D721Med (cell line): ENCODE measurements at regions not wholly inside any gene's neighbourhood (a gene's known extent, or its start where the extent isn't known, plus 50 kb on each side); places are given as distances from the start of the nearest gene placed in this dataset.
A peak's percentile ranks its signal among the peaks of the same experiment; 100 is the strongest.

ENCODE experiments used
- DNase-seq: peaks from one replicate; pipeline ENCODE4 v3.0.0; 2011; ENCODE audit warnings: low spot score; ENCODE audit not compliant: insufficient read length
- FAIRE-seq: peaks from 2 replicates; lab custom pipeline; 2011; peaks lifted over from hg19 to GRCh38; lab: Jason Lieb, UNC
- TF ChIP-seq, protein P1 (sequence below): IDR thresholded peaks from 2 replicates; pipeline ENCODE4 v1.5.1; 2012; ENCODE audit warnings: mild to moderate bottlenecking, control low read depth; ENCODE audit not compliant: insufficient read depth; ENCODE audit errors: missing control alignments

GRCh38 chr13:24045597-24045996 lies 114.9 kb upstream of the SPATA13 start:
- TF ChIP-seq, protein P1, sequence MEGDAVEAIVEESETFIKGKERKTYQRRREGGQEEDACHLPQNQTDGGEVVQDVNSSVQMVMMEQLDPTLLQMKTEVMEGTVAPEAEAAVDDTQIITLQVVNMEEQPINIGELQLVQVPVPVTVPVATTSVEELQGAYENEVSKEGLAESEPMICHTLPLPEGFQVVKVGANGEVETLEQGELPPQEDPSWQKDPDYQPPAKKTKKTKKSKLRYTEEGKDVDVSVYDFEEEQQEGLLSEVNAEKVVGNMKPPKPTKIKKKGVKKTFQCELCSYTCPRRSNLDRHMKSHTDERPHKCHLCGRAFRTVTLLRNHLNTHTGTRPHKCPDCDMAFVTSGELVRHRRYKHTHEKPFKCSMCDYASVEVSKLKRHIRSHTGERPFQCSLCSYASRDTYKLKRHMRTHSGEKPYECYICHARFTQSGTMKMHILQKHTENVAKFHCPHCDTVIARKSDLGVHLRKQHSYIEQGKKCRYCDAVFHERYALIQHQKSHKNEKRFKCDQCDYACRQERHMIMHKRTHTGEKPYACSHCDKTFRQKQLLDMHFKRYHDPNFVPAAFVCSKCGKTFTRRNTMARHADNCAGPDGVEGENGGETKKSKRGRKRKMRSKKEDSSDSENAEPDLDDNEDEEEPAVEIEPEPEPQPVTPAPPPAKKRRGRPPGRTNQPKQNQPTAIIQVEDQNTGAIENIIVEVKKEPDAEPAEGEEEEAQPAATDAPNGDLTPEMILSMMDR = no peak
- DNase-seq = no peak
- FAIRE-seq = no peak

DNA sequence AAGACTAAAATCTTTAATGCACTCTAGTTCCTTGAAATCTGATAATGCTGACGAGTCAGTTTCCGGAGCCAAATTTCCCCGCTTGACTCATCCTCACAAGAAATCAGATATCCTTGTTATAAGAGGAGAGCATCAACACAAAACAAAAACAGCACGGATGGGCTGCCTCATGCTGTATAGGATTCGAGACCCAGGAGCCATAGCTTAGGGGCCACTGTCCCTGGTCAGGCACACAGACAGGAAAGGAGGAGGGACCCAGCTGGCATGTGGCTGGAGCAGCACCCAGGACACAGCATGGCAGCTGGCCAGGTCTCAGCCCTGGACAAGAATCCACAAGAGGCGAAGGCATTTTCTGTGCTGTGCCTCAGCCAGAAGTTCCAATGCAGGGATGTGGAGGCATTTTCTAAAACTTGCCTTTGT lies 110.2 kb upstream of the SPATA13 start:
- FAIRE-seq (no peak), DNase-seq (no peak)
- TF ChIP-seq, protein P1 = no peak

- TF ChIP-seq, protein P1 = no peak
Observed at GRCh38 chr13:24050796-24051715, 109.5 kb upstream of the SPATA13 start.

DNA sequence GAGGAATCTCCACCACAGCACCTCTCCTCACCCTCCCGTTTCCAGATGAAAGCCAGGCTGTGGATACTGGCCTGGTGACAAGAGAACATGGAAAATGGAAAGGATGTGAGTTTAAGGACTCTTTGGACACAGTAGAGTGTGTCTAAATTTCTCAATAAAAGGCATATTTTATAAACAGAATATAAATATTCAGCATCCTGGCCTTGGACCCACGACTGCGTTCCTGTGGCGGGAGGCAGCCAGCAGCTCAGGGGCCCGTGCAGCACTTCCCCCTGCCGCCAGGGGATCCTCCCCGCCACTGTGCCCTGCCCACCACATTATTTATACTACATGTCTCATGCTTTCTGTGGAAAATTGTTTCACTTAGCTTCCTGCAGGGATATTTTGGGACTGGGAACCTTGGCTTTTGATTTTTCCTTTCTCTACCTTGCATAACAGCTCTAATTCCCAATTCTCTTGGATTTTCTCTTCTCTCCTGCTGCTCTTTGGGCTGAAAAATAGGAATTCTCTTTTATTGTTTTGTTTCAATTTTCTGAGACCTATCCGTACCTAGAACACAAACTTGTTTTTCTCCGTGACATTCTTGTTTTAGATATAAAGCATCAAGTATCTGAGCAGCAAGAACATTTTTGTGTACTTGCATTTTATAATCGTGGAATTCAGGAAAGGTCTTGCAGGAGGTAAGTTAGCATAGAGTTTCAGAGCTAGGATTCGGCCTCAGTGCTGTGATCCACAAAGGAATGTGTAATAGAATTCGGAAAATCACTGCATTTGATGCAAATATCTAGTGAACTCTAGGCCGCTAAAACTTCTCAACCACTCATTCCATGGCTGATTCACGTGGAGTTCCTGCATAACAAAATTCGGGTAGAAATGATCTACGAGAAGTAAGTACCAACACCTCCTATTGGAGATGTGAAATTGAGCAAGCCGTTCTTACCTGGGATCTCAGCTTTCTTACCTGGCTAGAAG lies 107.7 kb upstream of the SPATA13 start:
- DNase-seq (no peak), FAIRE-seq (no peak)
- TF ChIP-seq, protein P1 = no peak

More at GRCh38 chr13:24050796-24051715, 109.5 kb upstream of the SPATA13 start:
- no peak for DNase-seq
- no peak for FAIRE-seq

GRCh38 chr13:24053519-24054251 lies 106.8 kb upstream of the SPATA13 start:
- TF ChIP-seq, protein P1 = peak; percentile 64
- DNase-seq = no peak
- FAIRE-seq = no peak

DNA sequence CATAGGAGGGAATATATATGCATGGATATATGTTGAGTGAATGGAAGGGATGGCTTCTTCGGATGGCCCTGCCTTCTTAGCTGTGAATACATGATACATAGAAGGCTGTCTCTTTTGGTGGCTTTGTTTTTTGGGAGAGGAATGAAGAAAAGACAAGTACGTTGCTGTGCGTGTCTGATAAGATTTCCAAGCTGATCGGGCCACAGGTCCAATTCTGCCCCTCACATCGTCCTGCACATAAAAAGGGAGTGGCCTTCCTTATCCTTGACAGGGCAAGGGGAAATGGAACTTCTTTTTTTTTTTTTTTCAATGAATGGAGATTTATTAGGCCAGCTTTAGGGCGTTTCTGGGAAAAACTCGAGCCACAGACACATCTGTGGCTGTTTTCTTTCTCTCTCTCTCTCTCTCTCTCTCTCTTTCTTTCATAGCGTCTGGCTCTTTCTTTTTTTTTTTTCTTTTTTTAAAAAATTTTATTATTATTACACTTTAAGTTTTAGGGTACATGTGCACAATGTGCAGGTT lies 103.8 kb upstream of the SPATA13 start:
- DNase-seq = no peak
- TF ChIP-seq, protein P1 = no peak
- no peak for FAIRE-seq
